Liver (tissue), 8 donors: ENCODE measurements at regions not wholly inside any gene's neighbourhood (a gene's known extent, or its start where the extent isn't known, plus 50 kb on each side); places are given as distances from the start of the nearest gene placed in this dataset.

Source experiments
- DNase-seq: peaks from one replicate; pipeline ENCODE4 v3.0.0-alpha.2; 2017; ENCODE audit warnings: low spot score
- H3K27ac ChIP-seq, 2 donors: one replicate each; pipeline ENCODE4 v1.7.0; 2013; ENCODE audit warnings: inconsistent platforms in 2 of 2, low read length in 2 of 2, control low read depth in 1 of 2, low read depth in 1 of 2, mild to moderate bottlenecking in 1 of 2
- H3K27me3 ChIP-seq, 4 donors: one replicate each; pipeline versions ENCODE4 v1.6.1 to v1.7.0; 2013; ENCODE audit warnings: low read length in 3 of 4, inconsistent platforms in 1 of 4, mild to moderate bottlenecking in 1 of 4, moderate library complexity in 1 of 4; ENCODE audit not compliant: control insufficient read depth in 4 of 4, insufficient read depth in 4 of 4
- H3K36me3 ChIP-seq, 4 donors: one replicate each; pipeline versions ENCODE4 v1.6.1 to v1.7.0; 2013; ENCODE audit warnings: low read length in 3 of 4, mild to moderate bottlenecking in 3 of 4, low read depth in 1 of 4, moderate library complexity in 1 of 4; ENCODE audit not compliant: control insufficient read depth in 4 of 4, insufficient read depth in 3 of 4
- H3K4me1 ChIP-seq, 4 donors: one replicate each; pipeline versions ENCODE4 v1.6.1 to v1.7.0; 2013; ENCODE audit warnings: low read length in 3 of 4, mild to moderate bottlenecking in 3 of 4, moderate library complexity in 1 of 4; ENCODE audit not compliant: control insufficient read depth in 4 of 4, insufficient read depth in 4 of 4
- H3K4me3 ChIP-seq, 3 donors: one replicate each; pipeline versions ENCODE4 v1.6.1 to v1.7.0; 2013; ENCODE audit warnings: low read length in 3 of 3, control low read depth in 1 of 3, low read depth in 1 of 3, mild to moderate bottlenecking in 1 of 3
- H3K9ac ChIP-seq, 2 donors: one replicate each; pipeline ENCODE4 v1.7.0; 2013; ENCODE audit warnings: low read length in 2 of 2, mild to moderate bottlenecking in 2 of 2, moderate library complexity in 2 of 2, control low read depth in 1 of 2, low read depth in 1 of 2
- H3K9me3 ChIP-seq, 4 donors: one replicate each; pipeline versions ENCODE4 v1.6.1 to v1.7.0; 2013; ENCODE audit warnings: low read length in 3 of 4; ENCODE audit not compliant: control insufficient read depth in 4 of 4
- CTCF ChIP-seq: fragments of 150-350 bp; IDR thresholded peaks from 2 replicates; pipeline ENCODE4 v1.5.1; 2017; ENCODE audit warnings: improper control_type of control experiment, low read depth, low read length; ENCODE audit not compliant: missing input control
- EGR1 ChIP-seq, 2 donors: IDR thresholded peaks; 2 replicates each; pipeline ENCODE4 v1.6.1; 2016 to 2018; ENCODE audit warnings: antibody characterized with exemption in 2 of 2, low read depth in 2 of 2
- FOXA1 ChIP-seq: IDR thresholded peaks from 2 replicates; pipeline ENCODE4 v1.6.1; 2016; ENCODE audit warnings: antibody characterized with exemption
- FOXA2 ChIP-seq: IDR thresholded peaks from 2 replicates; pipeline ENCODE4 v1.6.1; 2016; ENCODE audit warnings: antibody characterized with exemption
- GABPA ChIP-seq, 2 donors: IDR thresholded peaks in 1 of 2; conservative IDR thresholded peaks in 1 of 2; 2 replicates each; pipeline ENCODE4 v1.6.1; 2016; ENCODE audit warnings: antibody characterized with exemption in 2 of 2, mild to moderate bottlenecking in 1 of 2, moderate library complexity in 1 of 2
- HNF4A ChIP-seq, 2 donors: conservative IDR thresholded peaks; 2 replicates each; pipeline ENCODE4 v1.6.1; 2016; ENCODE audit warnings: antibody characterized with exemption in 2 of 2, mild to moderate bottlenecking in 2 of 2
- JUND ChIP-seq, 2 donors: IDR thresholded peaks; 2 replicates each; pipeline ENCODE4 v1.6.1; 2016; ENCODE audit warnings: antibody characterized with exemption in 2 of 2
- NR2F2 ChIP-seq: IDR thresholded peaks from 2 replicates; pipeline ENCODE4 v1.6.1; 2016; ENCODE audit warnings: antibody characterized with exemption
- RAD21 ChIP-seq, 2 donors: IDR thresholded peaks; 2 replicates each; pipeline ENCODE4 v1.6.1; 2016; ENCODE audit warnings: antibody characterized with exemption in 2 of 2, mild to moderate bottlenecking in 2 of 2
- REST ChIP-seq: IDR thresholded peaks from 2 replicates; pipeline ENCODE4 v1.6.1; 2016; ENCODE audit warnings: antibody characterized with exemption, mild to moderate bottlenecking
- RXRA ChIP-seq, 2 donors: IDR thresholded peaks; 2 replicates each; pipeline ENCODE4 v1.6.1; 2017 to 2018; ENCODE audit warnings: antibody characterized with exemption in 2 of 2, mild to moderate bottlenecking in 1 of 2
- SP1 ChIP-seq: IDR thresholded peaks from 2 replicates; pipeline ENCODE4 v1.6.1; 2018; ENCODE audit warnings: antibody characterized with exemption, mild to moderate bottlenecking
- TAF1 ChIP-seq: conservative IDR thresholded peaks from 2 replicates; pipeline ENCODE4 v1.6.1; 2016; ENCODE audit warnings: antibody characterized with exemption, mild to moderate bottlenecking
- YY1 ChIP-seq: IDR thresholded peaks from 2 replicates; pipeline ENCODE4 v1.6.1; 2016; ENCODE audit warnings: antibody characterized with exemption, mild to moderate bottlenecking
- WGBS: extraction: QIAGEN DNeasy Blood & Tissue Kit; methylation state at CpG from one replicate; pipeline ENCODE4 v1.1.7; 2013; 5-methylcytosine and 5-hydroxymethylcytosine counted together
- TF ChIP-seq, protein P1 (sequence below): IDR thresholded peaks from 2 replicates; pipeline ENCODE4 v1.6.1; 2016; ENCODE audit warnings: antibody characterized with exemption
- TF ChIP-seq, protein P2 (sequence below): IDR thresholded peaks from 2 replicates; pipeline ENCODE4 v1.6.1; 2016; ENCODE audit warnings: antibody characterized with exemption
- donor health status: healthy.
- donor health status: healthy.
- donor health status: healthy.
- donor health status: healthy.
- donor health status: healthy.

- no peak for TF ChIP-seq GABPA (IDR thresholded peaks at IDR 0.05 in 1 of 2, conservative IDR thresholded peaks at IDR 0.05 in 1 of 2)
Measured at GRCh38 chr3:43170553-43170952, 64.7 kb upstream of the POMGNT2 start (continued).

DNA sequence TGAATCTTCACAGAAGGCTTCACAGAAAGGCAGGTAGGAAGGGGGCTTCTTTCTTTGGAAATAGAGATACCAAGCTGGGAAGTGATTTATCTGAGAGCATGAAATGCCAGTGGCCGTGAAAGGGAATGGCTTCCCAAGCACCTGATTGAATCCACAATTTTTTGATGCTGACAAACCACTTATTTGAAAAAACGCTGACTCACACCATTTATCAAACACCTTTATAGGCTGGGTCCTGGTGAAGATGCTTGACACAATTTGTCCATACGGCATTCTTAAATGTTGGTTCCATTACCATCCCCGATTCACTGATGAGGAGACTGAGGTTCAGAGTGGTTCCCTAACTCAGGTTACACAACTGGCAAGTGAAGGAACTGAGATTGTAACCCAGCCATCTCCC, 64.1 kb upstream of the POMGNT2 start:
- DNase-seq, result no peak
- H3K27ac ChIP-seq, result no peak overlapping the region
- no peaks in the 10 kb centered on the region for H3K36me3 ChIP-seq
- TF ChIP-seq CTCF, result no peak
- TF ChIP-seq SP1, result no peak
- no peak for TF ChIP-seq RXRA (IDR thresholded peaks at IDR 0.05)
- TF ChIP-seq TAF1, result no peak
- no peak for TF ChIP-seq FOXA1
- TF ChIP-seq, protein P1, sequence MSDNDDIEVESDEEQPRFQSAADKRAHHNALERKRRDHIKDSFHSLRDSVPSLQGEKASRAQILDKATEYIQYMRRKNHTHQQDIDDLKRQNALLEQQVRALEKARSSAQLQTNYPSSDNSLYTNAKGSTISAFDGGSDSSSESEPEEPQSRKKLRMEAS, result no peak
- no peak for TF ChIP-seq REST
- TF ChIP-seq FOXA2, result no peak
- TF ChIP-seq EGR1 (IDR thresholded peaks at IDR 0.05; ENCODE audit: low read depth in 2 of 2), result no peak
- TF ChIP-seq YY1, result no peak
- TF ChIP-seq NR2F2, result no peak
- TF ChIP-seq HNF4A (conservative IDR thresholded peaks at IDR 0.05), result no peak
- H3K9me3 ChIP-seq, result peaks cover 2 to 6% (median 5%) of the 10 kb centered on the region in 4 donors
- no peak overlapping the region for H3K9ac ChIP-seq
- H3K4me1 ChIP-seq, result no peaks in the 10 kb centered on the region
- WGBS, result 95% methylated on average over 4 of the region's 4 CpGs
- H3K4me3 ChIP-seq, result no peak overlapping the region
- H3K27me3 ChIP-seq, result no peaks in the 10 kb centered on the region

GRCh38 chr3:43166406-43166805, 60.5 kb upstream of the POMGNT2 start:
- TF ChIP-seq, protein P2, sequence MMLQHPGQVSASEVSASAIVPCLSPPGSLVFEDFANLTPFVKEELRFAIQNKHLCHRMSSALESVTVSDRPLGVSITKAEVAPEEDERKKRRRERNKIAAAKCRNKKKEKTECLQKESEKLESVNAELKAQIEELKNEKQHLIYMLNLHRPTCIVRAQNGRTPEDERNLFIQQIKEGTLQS, result no peak
- TF ChIP-seq RAD21 (IDR thresholded peaks at IDR 0.05) (no peak), FOXA2 (no peak), NR2F2 (no peak), GABPA (IDR thresholded peaks at IDR 0.05 in 1 of 2, conservative IDR thresholded peaks at IDR 0.05 in 1 of 2) (no peak), FOXA1 (no peak), RXRA (IDR thresholded peaks at IDR 0.05) (no peak), YY1 (no peak), CTCF (no peak), REST (no peak), HNF4A (conservative IDR thresholded peaks at IDR 0.05) (no peak), TAF1 (no peak), JUND (IDR thresholded peaks at IDR 0.05) (no peak)
- no peaks in the 10 kb centered on the region for H3K9me3 ChIP-seq
- H3K36me3 ChIP-seq, result no peaks in the 10 kb centered on the region
- H3K27ac ChIP-seq, result no peak overlapping the region
- no peak overlapping the region for H3K4me3 ChIP-seq
- H3K4me1 ChIP-seq, result peaks cover 0 to 8% (median 2%) of the 10 kb centered on the region in 4 donors
- no peak overlapping the region for H3K9ac ChIP-seq
- H3K27me3 ChIP-seq, result no peaks in the 10 kb centered on the region
- no peak for DNase-seq
- WGBS, result 84% methylated on average over 1 of the region's 1 CpG
